Right renal pelvis (tissue), 4 donors: ENCODE measurements at regions not wholly inside any gene's neighbourhood (a gene's known extent, or its start where the extent isn't known, plus 50 kb on each side); places are given as distances from the start of the nearest gene placed in this dataset.
"Not testable (repeated sequence)": the region's sequence is repeated elsewhere in the genome, so short reads cannot be mapped to it uniquely, and the experiment has no call there.

ENCODE experiments used
- DNase-seq, 4 donors: peaks; one replicate each; pipeline ENCODE4 v3.0.0-alpha.2; 2013; ENCODE audit warnings: low read depth in 4 of 4, low spot score in 3 of 4, missing footprints in 1 of 4

GRCh38 chr3:181610083-181610972 lies 101.4 kb upstream of the SOX2 start:
- no peak for DNase-seq

- no peak for DNase-seq
Measured at GRCh38 chr3:181609030-181609767, 102.5 kb upstream of the SOX2 start.

GRCh38 chr3:181604267-181604666 lies 107.5 kb upstream of the SOX2 start:
- no peak for DNase-seq

GRCh38 chr3:181596126-181596525 lies 115.6 kb upstream of the SOX2 start:
- no peak for DNase-seq

- not testable (repeated sequence) for DNase-seq
Measured at GRCh38 chr3:181590939-181591338, 120.8 kb upstream of the SOX2 start.

- DNase-seq: no peak
Measured at GRCh38 chr3:181582619-181583018, 129.1 kb upstream of the SOX2 start.

GRCh38 chr3:181581656-181582055 lies 130.1 kb upstream of the SOX2 start:
- no peak for DNase-seq

- no peak for DNase-seq
Measured at GRCh38 chr3:181578743-181579142, 133.0 kb upstream of the SOX2 start.

GRCh38 chr3:181572432-181572831 lies 139.3 kb upstream of the SOX2 start:
- DNase-seq: no peak

- DNase-seq: no peak
Measured at GRCh38 chr3:181570472-181570871, 141.3 kb upstream of the SOX2 start.

GRCh38 chr3:181569356-181569940 lies 142.3 kb upstream of the SOX2 start:
- DNase-seq: no peak

- no peak for DNase-seq
Measured at GRCh38 chr3:181568693-181569092, 143.0 kb upstream of the SOX2 start.

GRCh38 chr3:181568248-181568647 lies 143.5 kb upstream of the SOX2 start:
- DNase-seq: no peak

- no peak for DNase-seq
Measured at GRCh38 chr3:181567311-181568075, 144.2 kb upstream of the SOX2 start.

- DNase-seq: no peak
Measured at GRCh38 chr3:181565416-181565815, 146.3 kb upstream of the SOX2 start.

- no peak for DNase-seq
Measured at GRCh38 chr3:181564222-181564621, 147.5 kb upstream of the SOX2 start.

GRCh38 chr3:181561139-181562031 lies 150.3 kb upstream of the SOX2 start:
- DNase-seq: no peak

- DNase-seq: no peak
Measured at GRCh38 chr3:181558870-181559269, 152.9 kb upstream of the SOX2 start.

GRCh38 chr3:181555681-181556080 lies 156.0 kb upstream of the SOX2 start:
- no peak for DNase-seq
